PFSK-1 (cell line): ENCODE measurements at regions not wholly inside any gene's neighbourhood (a gene's known extent, or its start where the extent isn't known, plus 50 kb on each side); places are given as distances from the start of the nearest gene placed in this dataset.

Experiments used
- FOXP2 ChIP-seq: optimal IDR thresholded peaks from 2 replicates; pipeline ENCODE3; 2011; ENCODE audit warnings: borderline replicate concordance, control low read depth, inconsistent platforms; ENCODE audit not compliant: insufficient read depth; ENCODE audit errors: extremely low read length, extremely low read depth
- POLR2AphosphoS5 ChIP-seq: IDR thresholded peaks from 2 replicates; pipeline ENCODE4 v1.6.1; 2012; ENCODE audit warnings: low read depth, mild to moderate bottlenecking, control low read depth, low read length, moderate library complexity
- SIN3A ChIP-seq: IDR thresholded peaks from 2 replicates; pipeline ENCODE4 v1.6.1; 2012; ENCODE audit warnings: mild to moderate bottlenecking, low read length, moderate library complexity, borderline replicate concordance; ENCODE audit not compliant: insufficient read depth
- TAF1 ChIP-seq: IDR thresholded peaks from 2 replicates; pipeline ENCODE4 v1.6.1; 2012; ENCODE audit warnings: low read length, control low read depth, borderline replicate concordance; ENCODE audit not compliant: insufficient read depth
- TF ChIP-seq, protein P1 (sequence below), 2 experiments: IDR thresholded peaks; 2 replicates each; pipeline versions ENCODE4 v1.6.1 to v1.8.0; 2011 to 2012; ENCODE audit warnings: low read depth in 2 of 2, low read length in 2 of 2, control low read depth in 1 of 2, inconsistent platforms in 1 of 2, mild to moderate bottlenecking in 1 of 2, moderate library complexity in 1 of 2; ENCODE audit not compliant: insufficient read depth in 1 of 2

DNA sequence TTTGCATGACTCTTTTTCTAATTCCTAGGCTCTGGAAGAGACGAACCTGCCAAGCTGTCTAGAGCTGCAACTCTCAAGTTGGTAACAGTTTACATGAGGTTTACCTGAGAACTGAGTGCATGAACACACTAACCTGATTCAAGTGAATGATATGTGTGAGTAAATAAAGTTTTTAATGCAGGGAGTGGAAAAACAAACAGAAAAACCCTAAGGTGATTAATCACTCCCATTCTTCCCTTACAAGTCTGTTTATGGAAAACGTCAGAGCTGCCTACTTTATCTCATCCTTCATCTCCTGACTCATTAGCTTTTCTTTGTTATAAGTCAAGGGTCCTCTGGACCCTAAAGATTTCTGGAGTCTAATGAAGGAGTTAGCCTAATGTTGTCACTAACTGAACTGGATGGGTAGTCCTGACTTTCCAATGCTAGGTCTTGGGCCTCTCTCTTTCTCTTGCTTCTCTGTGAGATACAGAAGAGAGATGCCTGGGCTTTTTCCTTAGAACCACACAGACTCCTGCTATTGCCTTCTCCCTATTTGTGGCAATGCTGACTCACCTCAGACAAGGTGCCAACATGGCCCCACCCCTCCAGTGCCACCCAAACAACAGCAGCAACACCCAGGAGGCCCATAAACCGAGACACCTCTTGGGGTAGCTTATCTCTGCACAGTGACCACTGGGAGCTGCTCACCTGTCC is 952.4 kb downstream of the EPHA4 start:
- TF ChIP-seq, protein P1, sequence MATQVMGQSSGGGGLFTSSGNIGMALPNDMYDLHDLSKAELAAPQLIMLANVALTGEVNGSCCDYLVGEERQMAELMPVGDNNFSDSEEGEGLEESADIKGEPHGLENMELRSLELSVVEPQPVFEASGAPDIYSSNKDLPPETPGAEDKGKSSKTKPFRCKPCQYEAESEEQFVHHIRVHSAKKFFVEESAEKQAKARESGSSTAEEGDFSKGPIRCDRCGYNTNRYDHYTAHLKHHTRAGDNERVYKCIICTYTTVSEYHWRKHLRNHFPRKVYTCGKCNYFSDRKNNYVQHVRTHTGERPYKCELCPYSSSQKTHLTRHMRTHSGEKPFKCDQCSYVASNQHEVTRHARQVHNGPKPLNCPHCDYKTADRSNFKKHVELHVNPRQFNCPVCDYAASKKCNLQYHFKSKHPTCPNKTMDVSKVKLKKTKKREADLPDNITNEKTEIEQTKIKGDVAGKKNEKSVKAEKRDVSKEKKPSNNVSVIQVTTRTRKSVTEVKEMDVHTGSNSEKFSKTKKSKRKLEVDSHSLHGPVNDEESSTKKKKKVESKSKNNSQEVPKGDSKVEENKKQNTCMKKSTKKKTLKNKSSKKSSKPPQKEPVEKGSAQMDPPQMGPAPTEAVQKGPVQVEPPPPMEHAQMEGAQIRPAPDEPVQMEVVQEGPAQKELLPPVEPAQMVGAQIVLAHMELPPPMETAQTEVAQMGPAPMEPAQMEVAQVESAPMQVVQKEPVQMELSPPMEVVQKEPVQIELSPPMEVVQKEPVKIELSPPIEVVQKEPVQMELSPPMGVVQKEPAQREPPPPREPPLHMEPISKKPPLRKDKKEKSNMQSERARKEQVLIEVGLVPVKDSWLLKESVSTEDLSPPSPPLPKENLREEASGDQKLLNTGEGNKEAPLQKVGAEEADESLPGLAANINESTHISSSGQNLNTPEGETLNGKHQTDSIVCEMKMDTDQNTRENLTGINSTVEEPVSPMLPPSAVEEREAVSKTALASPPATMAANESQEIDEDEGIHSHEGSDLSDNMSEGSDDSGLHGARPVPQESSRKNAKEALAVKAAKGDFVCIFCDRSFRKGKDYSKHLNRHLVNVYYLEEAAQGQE (IDR thresholded peaks at IDR 0.05; ENCODE audit: insufficient read depth in 1 of 2, low read depth in 2 of 2, low read length in 2 of 2), result no peak
- no peak for TF ChIP-seq POLR2AphosphoS5
- TF ChIP-seq SIN3A, result no peak
- no peak for TF ChIP-seq TAF1
- no peak for TF ChIP-seq FOXP2
